ENCODE measurements at regions not wholly inside any gene's neighbourhood (a gene's known extent, or its start where the extent isn't known, plus 50 kb on each side); places are given as distances from the start of the nearest gene placed in this dataset.
"Not testable (repeated sequence)": the region's sequence is repeated elsewhere in the genome, so short reads cannot be mapped to it uniquely, and the experiment has no call there.

- Histone ChIP-seq H3K27ac (no peak overlapping the region), H3K9me3 (no peaks in the 10 kb centered on the region), H3K27me3 (no peaks in the 10 kb centered on the region), H3K4me3 (no peak overlapping the region), H3K36me3 (no peaks in the 10 kb centered on the region), H4K20me1 (no peaks in the 10 kb centered on the region), H3K4me1 (no peaks in the 10 kb centered on the region), H3K4me2 (no peak overlapping the region), H3K9ac (no peak overlapping the region)
- TF ChIP-seq Cebpa-rat (IDR thresholded peaks at IDR 0.05) = no peak
These were observed 164.4 kb downstream of the SIM1 start for GRCh38 chr6:100300221-100300736.

GRCh38 chr6:100296810-100297544, 167.7 kb downstream of the SIM1 start:
- no peak overlapping the region for H3K9ac ChIP-seq
- H3K36me3 ChIP-seq = no peaks in the 10 kb centered on the region
- TF ChIP-seq Cebpa-rat (IDR thresholded peaks at IDR 0.05) = no peak
- no peaks in the 10 kb centered on the region for H3K9me3 ChIP-seq
- H3K4me2 ChIP-seq = no peak overlapping the region
- H3K4me3 ChIP-seq = no peak overlapping the region
- no peak overlapping the region for H3K27ac ChIP-seq
- H3K27me3 ChIP-seq = no peaks in the 10 kb centered on the region
- H4K20me1 ChIP-seq = no peaks in the 10 kb centered on the region
- H3K4me1 ChIP-seq = no peaks in the 10 kb centered on the region

DNA sequence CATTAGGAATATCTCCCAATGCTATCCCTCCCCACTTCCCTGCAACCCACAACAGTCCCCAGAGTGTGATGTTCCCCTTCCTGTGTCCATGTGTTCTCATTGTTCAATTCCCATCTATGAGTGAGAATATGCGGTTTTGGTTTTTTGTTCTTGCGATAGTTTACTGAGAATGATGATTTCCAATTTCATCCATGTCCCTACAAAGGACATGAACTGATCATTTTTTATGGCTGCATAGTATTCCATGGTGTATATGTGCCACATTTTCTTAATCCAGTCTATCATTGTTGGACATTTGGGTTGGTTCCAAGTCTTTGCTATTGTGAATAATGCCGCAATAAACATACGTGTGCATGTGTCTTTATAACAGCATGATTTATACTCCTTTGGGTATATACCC, 169.5 kb downstream of the SIM1 start:
- not testable (repeated sequence) for H3K4me1 ChIP-seq, H3K9me3 ChIP-seq

GRCh38 chr6:100289285-100289684, 175.4 kb downstream of the SIM1 start:
- H3K9me3 ChIP-seq = no peaks in the 10 kb centered on the region
- no peaks in the 10 kb centered on the region for H3K27me3 ChIP-seq
- no peaks in the 10 kb centered on the region for H3K4me1 ChIP-seq
- no peak for TF ChIP-seq Cebpa-rat (IDR thresholded peaks at IDR 0.05)
- no peak overlapping the region for H3K27ac ChIP-seq
- H3K4me3 ChIP-seq = no peak overlapping the region
- H3K36me3 ChIP-seq = no peaks in the 10 kb centered on the region
- H3K4me2 ChIP-seq = no peak overlapping the region
- H4K20me1 ChIP-seq = no peaks in the 10 kb centered on the region
- H3K9ac ChIP-seq = no peak overlapping the region

More for the DNA sequence above, 169.5 kb downstream of the SIM1 start:
- not testable (repeated sequence) for H3K4me2 ChIP-seq, H3K4me3 ChIP-seq, H3K9ac ChIP-seq, H3K27ac ChIP-seq, H4K20me1 ChIP-seq, H3K36me3 ChIP-seq, H3K27me3 ChIP-seq

DNA sequence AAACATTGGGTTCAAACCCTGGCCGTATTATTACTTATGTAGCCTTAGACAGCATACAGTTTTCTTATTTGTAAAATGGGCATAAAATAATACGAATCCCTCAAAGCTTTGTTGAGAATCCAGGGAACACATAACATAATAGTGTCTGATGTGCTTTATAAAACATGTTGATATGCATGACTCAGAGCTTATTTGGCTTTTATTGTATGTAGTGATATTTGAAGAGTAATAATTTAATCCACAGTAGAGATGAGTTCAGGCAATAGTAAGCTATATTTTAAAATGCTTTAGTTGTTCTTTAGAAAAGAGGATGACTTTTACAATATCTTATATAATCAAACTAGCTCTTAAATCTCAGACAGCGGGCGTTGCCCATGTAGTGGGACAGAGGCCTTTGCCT, 176.4 kb downstream of the SIM1 start:
- H3K9me3 ChIP-seq = no peaks in the 10 kb centered on the region
- no peaks in the 10 kb centered on the region for H3K36me3 ChIP-seq
- H3K4me3 ChIP-seq = no peak overlapping the region
- H3K27me3 ChIP-seq = no peaks in the 10 kb centered on the region
- no peak overlapping the region for H3K9ac ChIP-seq
- H3K27ac ChIP-seq = no peak overlapping the region
- H3K4me1 ChIP-seq = no peaks in the 10 kb centered on the region
- TF ChIP-seq Cebpa-rat (IDR thresholded peaks at IDR 0.05) = no peak
- no peak overlapping the region for H3K4me2 ChIP-seq
- H4K20me1 ChIP-seq = no peaks in the 10 kb centered on the region

DNA sequence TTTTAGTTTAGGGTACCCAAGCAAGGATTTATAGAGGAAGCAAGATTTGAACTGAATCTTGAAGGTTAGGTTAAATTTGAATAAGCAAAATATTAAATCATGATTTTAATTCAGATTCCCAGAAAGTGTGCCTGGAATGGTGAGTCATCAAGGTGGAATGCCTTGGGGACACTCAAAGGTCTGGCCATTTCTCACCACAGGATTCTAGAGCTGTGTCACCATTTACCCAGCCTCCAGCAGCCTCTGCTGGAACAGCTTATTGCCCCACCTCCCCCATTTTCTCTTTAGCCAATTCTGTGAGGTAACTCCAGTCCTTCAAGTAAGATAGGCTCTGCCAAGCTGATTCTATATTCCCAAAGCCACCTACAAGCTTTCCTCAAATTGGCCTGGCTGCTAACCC, 181.4 kb downstream of the SIM1 start:
- Histone ChIP-seq H3K4me1 (no peaks in the 10 kb centered on the region), H3K4me2 (no peak overlapping the region), H3K9me3 (no peaks in the 10 kb centered on the region), H3K27ac (no peak overlapping the region), H3K27me3 (no peaks in the 10 kb centered on the region), H3K36me3 (no peaks in the 10 kb centered on the region), H3K4me3 (no peak overlapping the region), H3K9ac (no peak overlapping the region), H4K20me1 (no peaks in the 10 kb centered on the region)
- no peak for TF ChIP-seq Cebpa-rat (IDR thresholded peaks at IDR 0.05)

GRCh38 chr6:100281471-100281901, 183.2 kb downstream of the SIM1 start:
- Histone ChIP-seq H4K20me1 (no peaks in the 10 kb centered on the region), H3K36me3 (no peaks in the 10 kb centered on the region), H3K27me3 (no peaks in the 10 kb centered on the region), H3K27ac (no peak overlapping the region), H3K9ac (no peak overlapping the region), H3K4me1 (no peaks in the 10 kb centered on the region), H3K9me3 (no peaks in the 10 kb centered on the region), H3K4me3 (no peak overlapping the region), H3K4me2 (no peak overlapping the region)
- TF ChIP-seq Cebpa-rat (IDR thresholded peaks at IDR 0.05) = no peak

DNA sequence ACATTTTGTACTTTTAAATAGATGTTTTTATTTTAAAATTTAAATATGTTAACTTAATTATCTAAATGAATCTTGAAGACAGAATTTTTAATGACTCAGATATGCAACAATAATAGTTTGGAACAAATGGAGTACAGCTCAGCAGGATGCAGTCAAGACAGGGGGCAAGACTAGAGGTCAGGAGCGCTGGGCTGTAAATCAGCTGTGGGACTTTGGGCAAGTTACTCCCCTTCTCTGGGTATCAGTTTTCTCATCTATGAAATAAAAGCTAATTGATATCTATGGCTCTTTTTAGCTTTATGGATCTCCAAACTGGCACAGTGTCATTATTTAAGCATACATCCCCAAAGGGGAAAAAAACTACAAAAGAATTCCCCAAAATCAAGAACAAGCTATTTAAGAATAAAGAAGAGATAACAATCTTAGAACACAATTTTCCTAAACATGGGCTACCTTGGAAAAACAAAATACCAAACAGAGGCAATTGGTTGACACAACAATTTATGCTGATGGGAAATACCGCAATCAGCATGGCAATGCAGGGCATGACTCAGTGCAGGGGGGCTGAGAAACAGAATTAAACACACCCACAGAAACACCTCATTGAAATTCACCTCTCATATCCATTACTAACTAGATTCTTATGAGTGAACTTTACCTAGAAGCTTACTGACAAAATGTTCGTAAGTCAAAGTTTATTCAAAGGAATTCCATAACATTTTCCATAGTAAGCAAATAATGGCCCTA, 188.2 kb downstream of the SIM1 start:
- no peak overlapping the region for H3K4me2 ChIP-seq
- no peak for TF ChIP-seq Cebpa-rat (IDR thresholded peaks at IDR 0.05)
- no peaks in the 10 kb centered on the region for H3K36me3 ChIP-seq
- H4K20me1 ChIP-seq = no peaks in the 10 kb centered on the region
- no peaks in the 10 kb centered on the region for H3K4me1 ChIP-seq
- no peak overlapping the region for H3K9ac ChIP-seq
- no peak overlapping the region for H3K27ac ChIP-seq
- H3K9me3 ChIP-seq = no peaks in the 10 kb centered on the region
- no peak overlapping the region for H3K4me3 ChIP-seq
- H3K27me3 ChIP-seq = no peaks in the 10 kb centered on the region

- Histone ChIP-seq H3K9ac (no peak overlapping the region), H3K4me3 (no peak overlapping the region), H3K27me3 (no peaks in the 10 kb centered on the region), H3K4me1 (no peaks in the 10 kb centered on the region), H4K20me1 (no peaks in the 10 kb centered on the region), H3K27ac (no peak overlapping the region), H3K4me2 (no peak overlapping the region), H3K36me3 (no peaks in the 10 kb centered on the region), H3K9me3 (no peaks in the 10 kb centered on the region)
- no peak for TF ChIP-seq Cebpa-rat (IDR thresholded peaks at IDR 0.05)
These were observed 190.6 kb downstream of the SIM1 start for GRCh38 chr6:100274147-100274546.

DNA sequence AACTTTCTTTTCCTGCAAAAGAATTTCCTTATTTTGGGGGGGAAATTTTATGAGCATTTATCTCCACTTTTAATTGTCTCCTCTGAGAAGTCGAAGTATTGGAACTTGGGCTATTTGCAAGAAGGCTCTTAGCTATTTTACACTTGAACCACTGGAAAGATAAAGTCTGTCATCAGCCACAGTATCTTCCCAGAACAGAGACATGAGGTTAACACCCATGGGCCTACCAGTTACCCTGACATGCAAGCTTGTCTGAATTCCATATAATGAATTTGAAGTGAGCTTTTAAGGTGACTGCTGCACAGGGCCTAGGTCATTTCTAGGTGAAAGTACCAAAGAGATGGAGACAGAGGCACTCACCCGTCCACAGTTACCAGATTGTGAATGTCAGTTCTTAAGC, 193.1 kb downstream of the SIM1 start:
- H3K27ac ChIP-seq = no peak overlapping the region
- H4K20me1 ChIP-seq = no peaks in the 10 kb centered on the region
- H3K4me1 ChIP-seq = no peaks in the 10 kb centered on the region
- no peak overlapping the region for H3K4me2 ChIP-seq
- no peak overlapping the region for H3K4me3 ChIP-seq
- no peaks in the 10 kb centered on the region for H3K27me3 ChIP-seq
- no peaks in the 10 kb centered on the region for H3K36me3 ChIP-seq
- TF ChIP-seq Cebpa-rat (IDR thresholded peaks at IDR 0.05) = no peak
- no peak overlapping the region for H3K9ac ChIP-seq
- no peaks in the 10 kb centered on the region for H3K9me3 ChIP-seq
